GM19452 (cell line): ENCODE measurements at regions not wholly inside any gene's neighbourhood (a gene's known extent, or its start where the extent isn't known, plus 50 kb on each side); places are given as distances from the start of the nearest gene placed in this dataset.
"Not testable (repeated sequence)": the region's sequence is repeated elsewhere in the genome, so short reads cannot be mapped to it uniquely, and the experiment has no call there.

Experiments
- ATAC-seq: cut with Tn5 transposase; IDR thresholded peaks from one replicate; pipeline ENCODE4 v1.9.1; 2021; ENCODE audit not compliant: unreplicated experiment

GRCh38 chr1:194774535-194774934, 1588.1 kb upstream of the B3GALT2 start:
- ATAC-seq = no peak

DNA sequence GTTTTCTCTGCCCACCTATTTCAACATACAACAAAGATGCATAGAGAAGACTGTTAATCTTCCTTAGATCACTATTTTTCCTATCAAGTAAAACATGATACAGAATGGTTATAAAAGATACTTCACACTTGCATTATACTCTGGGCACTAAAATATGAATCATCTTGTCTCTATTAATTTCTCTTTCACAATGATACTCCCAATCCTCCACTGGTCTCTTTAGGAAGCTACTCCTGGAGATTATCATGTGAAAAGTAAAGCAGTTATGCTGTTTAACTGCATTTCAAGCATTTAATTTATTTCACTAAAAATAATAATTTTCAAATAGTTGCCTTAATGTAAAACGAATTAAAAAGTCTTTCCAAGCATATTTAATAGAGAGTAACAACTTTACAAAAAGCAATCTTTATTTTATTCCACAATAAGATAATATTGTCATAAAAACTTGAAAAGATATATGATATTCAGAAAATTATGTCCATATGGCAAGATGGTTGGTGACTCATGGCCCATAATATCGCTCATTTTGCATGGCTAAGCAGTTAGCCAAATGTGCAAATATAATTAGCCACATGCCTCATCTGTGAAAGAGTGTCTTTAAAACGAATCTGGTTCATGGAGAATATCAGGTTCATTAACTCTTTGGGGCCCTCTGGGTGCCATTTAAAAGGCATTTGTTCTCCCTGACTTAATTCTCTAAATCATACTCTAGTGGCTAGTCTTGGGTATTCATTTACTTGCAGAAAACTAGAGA, 1569.0 kb upstream of the B3GALT2 start:
- ATAC-seq = no peak

GRCh38 chr1:194738843-194739242, 1552.4 kb upstream of the B3GALT2 start:
- ATAC-seq = not testable (repeated sequence)

- ATAC-seq = no peak
Measured at GRCh38 chr1:194734970-194735369, 1548.6 kb upstream of the B3GALT2 start.

DNA sequence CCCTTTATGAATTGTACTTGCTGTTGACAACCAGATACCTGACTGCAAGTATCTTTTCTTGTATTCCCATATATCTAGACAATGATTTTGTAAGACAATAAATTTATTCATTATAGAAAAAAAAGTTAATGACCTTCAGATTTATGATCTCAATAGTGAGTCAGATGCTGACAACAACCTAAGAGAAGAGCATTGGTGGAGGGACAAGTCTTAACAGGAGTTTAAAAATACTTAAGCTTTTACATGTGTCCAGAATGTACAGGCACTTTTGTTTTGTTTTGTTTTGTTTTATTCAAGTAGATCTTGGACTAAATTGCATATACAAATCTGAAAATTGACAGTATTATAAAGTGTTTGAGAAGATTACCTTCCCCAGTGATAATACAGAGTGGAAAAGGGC, 1544.6 kb upstream of the B3GALT2 start:
- no peak for ATAC-seq

GRCh38 chr1:194730304-194730703, 1543.9 kb upstream of the B3GALT2 start:
- ATAC-seq = no peak

DNA sequence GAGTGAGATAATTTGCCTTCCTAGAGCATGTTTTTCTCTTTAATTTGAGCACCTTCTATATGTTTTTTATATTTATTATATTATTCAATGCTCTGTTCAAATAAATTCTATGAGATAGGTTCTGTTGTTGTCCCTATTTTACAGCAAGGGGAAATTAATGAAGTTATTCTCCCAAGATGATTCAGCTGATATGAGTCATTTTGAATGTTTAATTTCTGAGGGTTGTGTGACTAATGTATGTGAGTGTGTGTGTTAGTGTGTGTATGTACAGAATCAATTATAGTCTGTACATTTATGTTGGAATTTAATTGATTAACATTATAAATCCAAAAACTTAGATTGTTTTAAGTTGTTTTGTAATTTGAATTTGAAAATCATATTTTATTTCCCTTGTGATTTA, 1536.7 kb upstream of the B3GALT2 start:
- no peak for ATAC-seq

- ATAC-seq = no peak
Measured at GRCh38 chr1:194717941-194718340, 1531.5 kb upstream of the B3GALT2 start.

GRCh38 chr1:194717334-194717733, 1530.9 kb upstream of the B3GALT2 start:
- no peak for ATAC-seq

GRCh38 chr1:194710671-194711070, 1524.3 kb upstream of the B3GALT2 start:
- no peak for ATAC-seq

- no peak for ATAC-seq
Measured at GRCh38 chr1:194709439-194709838, 1523.0 kb upstream of the B3GALT2 start.

DNA sequence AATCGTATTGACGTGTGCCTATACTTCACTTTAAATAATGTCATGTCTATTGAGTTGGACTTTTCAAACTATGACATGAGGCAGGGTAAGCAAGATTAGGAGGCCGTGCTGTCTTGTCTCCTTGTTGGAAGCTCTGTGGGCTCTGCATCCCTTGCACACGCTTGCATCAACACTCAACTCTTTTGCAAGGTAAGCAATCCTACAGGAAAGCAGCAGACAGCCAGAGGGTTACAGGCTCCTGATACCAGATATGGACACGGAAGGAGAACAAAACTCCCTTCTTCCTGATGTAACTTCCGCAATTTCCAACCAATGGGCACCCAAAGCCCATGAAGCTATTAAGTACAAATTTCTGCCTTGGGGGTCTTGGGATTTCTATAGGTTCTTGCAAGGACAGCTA, 1520.7 kb upstream of the B3GALT2 start:
- no peak for ATAC-seq

DNA sequence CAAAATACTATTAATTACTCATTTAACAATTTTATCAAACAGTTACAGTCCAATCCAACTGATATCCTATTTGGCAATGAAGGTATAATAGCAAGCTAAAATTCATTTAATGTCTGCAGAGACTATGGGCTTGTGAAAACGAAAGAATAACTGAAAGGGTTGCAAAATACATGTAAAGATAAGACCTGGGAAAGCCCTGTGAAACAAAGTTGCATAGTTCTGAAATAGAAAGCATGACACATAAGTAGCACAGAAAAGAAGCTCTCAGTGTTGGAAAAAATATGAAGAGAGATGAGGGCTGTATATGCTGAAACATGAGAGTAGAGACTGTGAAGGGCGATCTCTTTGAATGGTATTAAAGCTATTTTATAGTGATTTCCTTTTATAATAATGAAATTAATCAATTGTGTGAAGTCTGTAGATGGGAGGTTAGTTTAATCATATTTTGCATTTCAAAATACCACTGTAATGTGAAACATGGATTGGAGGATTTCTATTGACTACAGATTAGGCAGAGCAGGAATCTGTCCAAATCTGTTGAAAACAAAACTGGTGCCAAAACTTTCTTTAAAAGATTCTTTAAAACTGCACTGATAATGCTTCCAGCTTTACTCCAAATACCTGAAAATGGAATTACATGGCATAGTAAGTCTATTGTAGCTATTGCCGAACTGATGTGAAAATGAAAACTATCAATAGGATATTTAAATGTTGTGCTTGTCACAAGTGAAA, 1518.9 kb upstream of the B3GALT2 start:
- ATAC-seq = peak; percentile 61

DNA sequence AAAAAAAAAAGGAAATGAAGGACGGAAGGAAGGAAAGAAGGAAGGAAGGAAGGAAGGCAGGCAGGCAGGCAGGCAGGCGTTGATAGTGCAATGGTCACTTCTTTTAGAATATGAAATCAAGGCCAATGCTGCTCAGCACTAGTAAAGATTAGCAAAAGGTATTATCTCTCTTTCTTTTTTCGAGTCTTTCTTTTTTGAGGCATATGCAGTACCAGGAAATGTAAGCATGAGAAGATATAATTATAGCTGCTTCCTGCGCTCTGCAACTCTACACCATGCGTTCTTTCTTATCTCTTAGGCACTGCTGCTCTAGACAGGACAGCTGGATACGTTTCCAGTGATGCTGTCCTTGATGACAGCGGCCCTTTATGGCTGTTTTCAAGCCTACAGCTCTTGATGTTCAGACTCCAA, 1512.5 kb upstream of the B3GALT2 start:
- no peak for ATAC-seq

DNA sequence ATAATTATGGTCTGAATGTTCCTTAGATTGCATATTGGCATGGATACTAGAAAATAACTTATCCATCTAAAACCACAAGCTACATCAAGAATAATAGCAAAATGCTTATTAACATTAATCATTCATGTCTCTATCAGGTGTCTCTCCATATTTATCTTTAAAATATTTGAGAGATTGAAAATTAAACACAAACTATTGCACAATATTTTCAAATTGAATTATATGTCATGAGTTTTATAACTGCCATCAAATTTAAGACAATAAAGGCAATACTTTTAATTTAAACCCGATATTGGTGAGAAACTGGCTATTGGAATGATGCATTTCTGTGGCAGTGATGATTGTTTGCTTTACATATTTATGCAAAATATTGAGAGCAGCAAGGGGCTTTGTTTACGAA, 1506.8 kb upstream of the B3GALT2 start:
- no peak for ATAC-seq

GRCh38 chr1:194684636-194685035, 1498.2 kb upstream of the B3GALT2 start:
- ATAC-seq = no peak

- no peak for ATAC-seq
Measured at GRCh38 chr1:194658090-194658439, 1471.7 kb upstream of the B3GALT2 start.

DNA sequence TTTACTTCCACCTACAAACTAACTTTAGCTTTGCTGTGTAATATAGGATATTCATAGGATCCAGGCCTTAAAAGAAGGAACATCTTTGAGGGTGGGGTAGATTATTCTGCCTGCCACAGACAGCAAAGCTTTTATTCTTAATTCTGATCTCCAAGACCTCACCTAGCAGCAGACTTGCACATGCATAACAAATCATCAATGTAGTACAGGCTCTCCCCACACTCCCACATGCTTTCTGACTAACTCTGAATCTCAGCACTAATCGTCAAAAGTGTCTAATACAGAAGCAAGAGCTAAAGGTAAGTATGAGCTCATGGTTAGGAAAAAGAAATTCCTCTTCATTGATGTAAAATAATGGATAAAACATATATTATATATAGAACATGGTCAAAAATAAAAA, 1468.5 kb upstream of the B3GALT2 start:
- ATAC-seq = no peak

GRCh38 chr1:194653385-194653784, 1467.0 kb upstream of the B3GALT2 start:
- ATAC-seq = no peak

DNA sequence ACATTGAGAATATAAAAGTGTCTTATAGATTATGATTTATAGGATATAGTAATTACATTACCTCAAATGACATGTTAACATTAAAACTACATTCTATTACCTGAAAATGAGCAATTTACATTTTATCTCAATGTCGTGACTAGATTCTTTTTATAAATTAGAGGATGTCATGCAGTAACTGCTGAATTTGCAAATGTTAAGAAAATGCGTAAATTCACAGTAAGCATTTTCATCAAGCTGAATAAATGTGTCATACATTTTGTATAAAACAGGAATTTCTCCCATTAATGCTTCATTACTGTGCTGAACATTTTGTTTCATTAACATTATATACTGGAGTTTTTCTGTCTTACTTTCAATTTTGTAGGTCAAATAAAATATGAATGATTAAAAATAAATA, 1460.7 kb upstream of the B3GALT2 start:
- no peak for ATAC-seq

DNA sequence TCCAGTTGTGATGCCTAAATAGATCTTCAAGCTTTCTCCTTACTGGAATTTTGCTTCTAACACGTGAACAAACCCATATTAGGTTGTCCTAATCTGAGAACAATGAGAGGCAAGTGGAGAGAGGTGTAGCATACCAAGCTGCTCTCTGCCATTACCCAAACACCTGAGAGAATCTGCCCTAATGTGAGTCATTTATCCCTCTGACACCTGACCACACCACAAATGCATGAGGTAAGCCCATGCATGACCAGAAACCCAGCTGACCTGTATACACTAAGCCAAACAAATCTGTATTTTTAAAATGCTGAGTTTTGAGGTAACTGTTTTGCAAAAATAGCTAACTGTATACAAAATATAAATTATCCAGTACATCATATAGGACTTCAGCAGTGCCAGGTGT, 1458.1 kb upstream of the B3GALT2 start:
- ATAC-seq = no peak

- ATAC-seq = no peak
Measured at GRCh38 chr1:194640322-194640721, 1453.9 kb upstream of the B3GALT2 start.

- no peak for ATAC-seq
Measured at GRCh38 chr1:194629011-194629410, 1442.6 kb upstream of the B3GALT2 start.
